ENCODE measurements at regions not wholly inside any gene's neighbourhood (a gene's known extent, or its start where the extent isn't known, plus 50 kb on each side); places are given as distances from the start of the nearest gene placed in this dataset.

DNA sequence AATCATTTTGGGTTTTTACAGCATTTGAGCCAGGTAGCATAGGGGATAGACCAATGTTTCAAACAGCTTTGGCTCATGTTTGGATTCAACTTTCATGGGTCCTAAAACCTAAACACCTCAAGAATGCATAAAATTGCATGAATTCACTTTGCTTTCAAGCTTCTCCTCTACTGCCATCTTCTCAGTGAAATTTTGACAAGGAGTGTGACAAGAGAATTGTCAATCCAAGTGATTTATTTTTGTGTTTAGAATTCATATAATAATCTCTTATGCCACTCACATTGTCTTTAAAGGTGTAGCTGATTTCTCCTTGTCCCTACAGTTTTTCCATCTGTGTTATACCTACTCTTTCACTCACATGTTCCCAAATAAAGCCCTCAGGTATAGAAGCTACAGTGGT lies 264.8 kb upstream of the RND3 start:
- TF ChIP-seq, protein P1, sequence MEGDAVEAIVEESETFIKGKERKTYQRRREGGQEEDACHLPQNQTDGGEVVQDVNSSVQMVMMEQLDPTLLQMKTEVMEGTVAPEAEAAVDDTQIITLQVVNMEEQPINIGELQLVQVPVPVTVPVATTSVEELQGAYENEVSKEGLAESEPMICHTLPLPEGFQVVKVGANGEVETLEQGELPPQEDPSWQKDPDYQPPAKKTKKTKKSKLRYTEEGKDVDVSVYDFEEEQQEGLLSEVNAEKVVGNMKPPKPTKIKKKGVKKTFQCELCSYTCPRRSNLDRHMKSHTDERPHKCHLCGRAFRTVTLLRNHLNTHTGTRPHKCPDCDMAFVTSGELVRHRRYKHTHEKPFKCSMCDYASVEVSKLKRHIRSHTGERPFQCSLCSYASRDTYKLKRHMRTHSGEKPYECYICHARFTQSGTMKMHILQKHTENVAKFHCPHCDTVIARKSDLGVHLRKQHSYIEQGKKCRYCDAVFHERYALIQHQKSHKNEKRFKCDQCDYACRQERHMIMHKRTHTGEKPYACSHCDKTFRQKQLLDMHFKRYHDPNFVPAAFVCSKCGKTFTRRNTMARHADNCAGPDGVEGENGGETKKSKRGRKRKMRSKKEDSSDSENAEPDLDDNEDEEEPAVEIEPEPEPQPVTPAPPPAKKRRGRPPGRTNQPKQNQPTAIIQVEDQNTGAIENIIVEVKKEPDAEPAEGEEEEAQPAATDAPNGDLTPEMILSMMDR (IDR thresholded peaks at IDR 0.05), result no peak
- TF ChIP-seq TCF7L2 (IDR thresholded peaks at IDR 0.05; ENCODE audit: low read depth, low read length), result no peak
- TF ChIP-seq POLR2AphosphoS5 (IDR thresholded peaks at IDR 0.05; ENCODE audit: low read depth, low read length), result no peak
